GM12878 (cell line): ENCODE measurements at regions not wholly inside any gene's neighbourhood (a gene's known extent, or its start where the extent isn't known, plus 50 kb on each side); places are given as distances from the start of the nearest gene placed in this dataset.

Source experiments
- ATAC-seq: fragments of 200-7000 bp; cut with Tn5 transposase; 3 replicates; pipeline ENCODE4 v1.9.1; 2020; ENCODE audit warnings: mild to moderate bottlenecking, moderate library complexity
- BruUV-seq: library from RNA; stranded (reverse); fragments of 400-500 nt; replicated peaks from 2 replicates; lab custom pipeline; 2021; lab: Mats Ljungman, UMichigan
- CTCF ChIA-PET: fragments of 300-600 bp; sonication (Branson Sonifier 250); formaldehyde crosslinking; extraction: SDS; loops from one replicate; lab custom pipeline; 2021; ENCODE audit warnings: inconsistent platforms; lab: Yijun Ruan, JAX
- POLR2A ChIA-PET: fragments of 350-600 bp; formaldehyde crosslinking; extraction: SDS; loops from one replicate; lab custom pipeline; 2021; ENCODE audit warnings: inconsistent platforms; lab: Charles Lee
- RAD21 ChIA-PET: fragments of 300-600 bp; sonication (Branson Sonifier 250); formaldehyde crosslinking; loops from one replicate; lab custom pipeline; 2023; ENCODE audit warnings: antibody characterized with exemption; ENCODE audit not compliant: unreplicated experiment; lab: Charles Lee
- SMC1A ChIA-PET: fragments of 300-600 bp; sonication (Branson Sonifier 250); formaldehyde crosslinking; loops from one replicate; lab custom pipeline; 2023; ENCODE audit not compliant: unreplicated experiment, uncharacterized antibody; lab: Charles Lee
- DNase-seq: peaks from one replicate; pipeline ENCODE4 v3.0.0-alpha.2; 2011; ENCODE audit warnings: low read depth, low spot score
- FAIRE-seq: peaks from 3 replicates; lab custom pipeline; 2011; peaks lifted over from hg19 to GRCh38; lab: Jason Lieb, UNC
- H2AFZ ChIP-seq: 2 replicates; pipeline ENCODE4 v1.6.0; 2011; ENCODE audit warnings: low read depth, low read length, control low read depth; ENCODE audit not compliant: control insufficient read depth
- H3K27ac ChIP-seq: 2 replicates; pipeline ENCODE4 v1.5.1; 2011; ENCODE audit warnings: control low read depth; ENCODE audit not compliant: control insufficient read depth, insufficient read depth
- H3K27me3 ChIP-seq, 2 experiments: replicated peaks in 1 of 2; 2 replicates each; pipeline versions ENCODE4 v1.6.0 to v1.6.1; 2011; ENCODE audit warnings: low read length in 1 of 2; ENCODE audit not compliant: control insufficient read depth in 2 of 2, insufficient read depth in 2 of 2
- H3K36me3 ChIP-seq, 2 experiments: 2 replicates each; pipeline ENCODE4 v1.5.1; 2011; ENCODE audit warnings: low read length in 1 of 2; ENCODE audit not compliant: control insufficient read depth in 2 of 2, insufficient read depth in 2 of 2
- H3K4me1 ChIP-seq: 2 replicates; pipeline ENCODE4 v1.6.1; 2011; ENCODE audit warnings: mild to moderate bottlenecking, low read length, moderate library complexity, mixed read lengths; ENCODE audit not compliant: control insufficient read depth, insufficient read depth
- H3K4me2 ChIP-seq: 2 replicates; pipeline ENCODE4 v1.6.0; 2011; ENCODE audit warnings: control low read depth; ENCODE audit not compliant: control insufficient read depth, insufficient read depth
- H3K4me3 ChIP-seq: fragments of 200-600 bp; sonication (generic); 2 replicates; pipeline ENCODE4 v1.5.1; 2016
- H3K79me2 ChIP-seq: 2 replicates; pipeline ENCODE4 v1.6.0; 2011; ENCODE audit warnings: low read length; ENCODE audit not compliant: control insufficient read depth, insufficient read depth
- H3K9ac ChIP-seq: 2 replicates; pipeline ENCODE4 v1.8.0; 2011; ENCODE audit warnings: low read length, control low read depth, mixed read lengths; ENCODE audit not compliant: control insufficient read depth, insufficient read depth
- H3K9me3 ChIP-seq: replicated peaks from 3 replicates; pipeline ENCODE4 v1.5.1; 2011; ENCODE audit warnings: mild to moderate bottlenecking, low read length; ENCODE audit not compliant: control insufficient read depth, insufficient read depth
- H4K20me1 ChIP-seq: 2 replicates; pipeline ENCODE4 v1.6.0; 2011; ENCODE audit not compliant: control insufficient read depth, insufficient read depth
- E4F1 ChIP-seq: fragments of 450-650 bp; IDR thresholded peaks from 2 replicates; pipeline ENCODE4 v1.6.1; 2018; ENCODE audit warnings: borderline replicate concordance, mild to moderate bottlenecking; ENCODE audit not compliant: partially characterized antibody
- SIN3A ChIP-seq: IDR thresholded peaks from 2 replicates; pipeline ENCODE4 v1.6.1; 2012; ENCODE audit warnings: low read depth, low read length, improper control_type of control experiment
- SRF ChIP-seq, 2 experiments: IDR thresholded peaks; 2 replicates each; pipeline ENCODE4 v1.6.1; 2011; ENCODE audit warnings: low read depth in 2 of 2, low read length in 2 of 2, mild to moderate bottlenecking in 1 of 2, moderate library complexity in 1 of 2
- YBX1 ChIP-seq: fragments of 450-650 bp; IDR thresholded peaks from 2 replicates; pipeline ENCODE4 v1.6.1; 2016; ENCODE audit warnings: antibody characterized with exemption
- ZNF207 ChIP-seq: fragments of 450-650 bp; IDR thresholded peaks from 2 replicates; pipeline ENCODE4 v1.6.1; 2014; ENCODE audit warnings: antibody characterized with exemption, mild to moderate bottlenecking, borderline replicate concordance
- WGBS: methylation state at CpG from one replicate; pipeline ENCODE4 v1.1.6; 2016; ENCODE audit warnings: low lambda C conversion rate; ENCODE audit not compliant: insufficient replicate concordance, insufficient coverage; ENCODE audit errors: missing lambda C conversion rate; 5-methylcytosine and 5-hydroxymethylcytosine counted together
- in situ Hi-C: fragments of 300-500 bp; cut with MboI; formaldehyde crosslinking; loops from 9 replicates; pipeline ENCODE4 v1.14.3; 2018; ENCODE audit warnings: mixed read lengths
- intact Hi-C: fragments of 100-400 bp; cut with micrococcal nuclease; formaldehyde crosslinking; loops from one replicate; pipeline ENCODE4 v1.14.2; 2022; ENCODE audit not compliant: unreplicated experiment

DNA sequence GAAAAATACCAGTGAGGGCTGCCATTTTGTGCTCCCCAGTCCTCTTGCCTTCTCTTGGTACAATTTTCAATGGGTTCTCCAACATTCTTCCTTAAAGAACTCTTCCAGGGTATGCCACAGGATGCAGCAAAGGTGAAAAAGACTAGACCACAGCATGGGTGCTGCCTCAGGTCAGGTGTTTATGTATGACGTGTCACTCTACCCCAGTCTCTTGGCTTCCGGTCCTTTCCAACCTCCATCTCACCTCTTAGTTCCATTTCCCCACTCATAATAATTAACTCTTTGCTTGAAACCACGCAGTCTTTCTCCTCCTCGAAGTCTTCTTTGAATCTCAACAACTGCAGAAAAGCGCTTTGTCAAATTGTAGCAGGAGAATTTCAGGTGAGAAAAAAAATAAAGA, 104.7 kb upstream of the TBC1D5 start:
- DNase-seq (no peak), FAIRE-seq (no peak), ATAC-seq (peak; percentile 76)
- H3K4me2 ChIP-seq: no peak overlapping the region
- H3K9me3 ChIP-seq: no peaks in the 10 kb centered on the region
- intact Hi-C loops: no loop called here
- no peak overlapping the region for H3K4me3 ChIP-seq
- H3K27me3 ChIP-seq: no peaks in the 10 kb centered on the region
- no peak overlapping the region for H3K27ac ChIP-seq
- BruUV-seq: no TSS peak
- 41% methylated on average over 5 of the region's 5 CpGs for WGBS
- H3K36me3 ChIP-seq: no peaks in the 10 kb centered on the region
- ChIA-PET CTCF (interaction anchor here (1.3 kb wide), 1 partner anchor 9 kb away, joined by 3 read pairs; no protein-coding TSS in a partner anchor), POLR2A (no interaction called here), SMC1A (interaction anchor here (0.6 to 1.3 kb wide), 3 partner anchors 17 to 619 kb away, joined by 3 read pairs; no protein-coding TSS in a partner anchor), RAD21 (no interaction called here)
- H3K9ac ChIP-seq: no peak overlapping the region
- no peaks in the 10 kb centered on the region for H3K4me1 ChIP-seq
- H4K20me1 ChIP-seq: no peaks in the 10 kb centered on the region
- TF ChIP-seq SRF (IDR thresholded peaks at IDR 0.05; ENCODE audit: low read depth in 2 of 2, low read length in 2 of 2) (no peak), E4F1 (no peak), SIN3A (no peak), ZNF207 (no peak), YBX1 (no peak)
- H2AFZ ChIP-seq: no peak overlapping the region
- no peaks in the 10 kb centered on the region for H3K79me2 ChIP-seq
- in situ Hi-C loops: loop anchor here (25.0 kb wide), 1 partner anchor 1235 kb away; the partner anchor contains the start of gene DAZL
